CD4-positive, alpha-beta T cell (primary cell): ENCODE measurements at regions not wholly inside any gene's neighbourhood (a gene's known extent, or its start where the extent isn't known, plus 50 kb on each side); places are given as distances from the start of the nearest gene placed in this dataset.

ENCODE experiments used
- ATAC-seq: fragments of 200-7000 bp; cut with Tn5 transposase; one replicate; pipeline ENCODE4 v1.10.0; 2022; ENCODE audit warnings: mild to moderate bottlenecking; ENCODE audit not compliant: poor library complexity
- CTCF ChIA-PET: fragments of 350-600 bp; sonication (Branson Sonifier 250); formaldehyde crosslinking; loops from one replicate; lab custom pipeline; 2021; ENCODE audit warnings: antibody characterized with exemption, inconsistent platforms; lab: Charles Lee
- POLR2A ChIA-PET: fragments of 350-600 bp; sonication (Branson Sonifier 250); formaldehyde crosslinking; loops from one replicate; lab custom pipeline; 2021; ENCODE audit warnings: antibody characterized with exemption, inconsistent platforms; lab: Charles Lee
- DNase-seq, 14 experiments: peaks; one replicate each; pipeline ENCODE4 v3.0.0-alpha.2; 2013 to 2020; ENCODE audit warnings: mixed read lengths in 2 of 14
- H3K27ac ChIP-seq, 2 donors: one replicate each; pipeline versions ENCODE4 v1.5.1 to v1.7.0; 2013; ENCODE audit warnings: low read length in 2 of 2, low read depth in 1 of 2, mild to moderate bottlenecking in 1 of 2
- H3K27me3 ChIP-seq, 2 experiments: 1 replicate in 1 of 2; 2 replicates in 1 of 2; pipeline versions ENCODE4 v1.6.1 to v1.7.0; 2013; ENCODE audit warnings: low read length in 2 of 2, control low read depth in 1 of 2, mild to moderate bottlenecking in 1 of 2, moderate library complexity in 1 of 2; ENCODE audit not compliant: insufficient read depth in 2 of 2, control insufficient read depth in 1 of 2
- H3K36me3 ChIP-seq: one replicate; pipeline ENCODE4 v1.6.1; 2013; ENCODE audit warnings: low read length, control low read depth; ENCODE audit not compliant: insufficient read depth
- H3K4me1 ChIP-seq: one replicate; pipeline ENCODE4 v1.6.1; 2013; ENCODE audit warnings: low read length, control low read depth; ENCODE audit not compliant: insufficient read depth
- H3K4me3 ChIP-seq: one replicate; pipeline ENCODE4 v1.5.1; 2013; ENCODE audit warnings: mild to moderate bottlenecking, low read length, moderate library complexity
- H3K9me3 ChIP-seq, 2 experiments: 1 replicate in 1 of 2; 2 replicates in 1 of 2; pipeline versions ENCODE4 v1.6.1 to v1.7.0; 2013; ENCODE audit warnings: low read length in 2 of 2, mild to moderate bottlenecking in 2 of 2, control low read depth in 1 of 2, moderate library complexity in 1 of 2; ENCODE audit not compliant: control insufficient read depth in 1 of 2, insufficient read depth in 1 of 2
- H3K27ac Mint-ChIP-seq: one replicate; pipeline ENCODE4 v1.8.0; 2020; ENCODE audit warnings: mixed read lengths
- H3K27me3 Mint-ChIP-seq: one replicate; pipeline ENCODE4 v1.8.0; 2021; ENCODE audit warnings: mixed read lengths
- H3K36me3 Mint-ChIP-seq: one replicate; pipeline ENCODE4 v1.8.0; 2021; ENCODE audit warnings: low read depth, mixed read lengths
- H3K4me1 Mint-ChIP-seq: one replicate; pipeline ENCODE4 v1.8.0; 2021; ENCODE audit warnings: low read depth, mixed read lengths
- H3K4me3 Mint-ChIP-seq: one replicate; pipeline ENCODE4 v1.8.0; 2020; ENCODE audit warnings: mild to moderate bottlenecking, mixed read lengths
- H3K9me3 Mint-ChIP-seq: one replicate; pipeline ENCODE4 v1.8.0; 2020; ENCODE audit warnings: mixed read lengths
- intact Hi-C, 2 experiments: fragments of 100-400 bp; cut with DNase I in 1 of 2; cut with micrococcal nuclease in 1 of 2; formaldehyde crosslinking; loops; one replicate each; pipeline versions ENCODE4 v1.15.1 to v1.9.0; 2023 to 2025; cut with DNase I, micrococcal nuclease
- TF ChIP-seq, protein P1 (sequence below): fragments of 200-600 bp; IDR thresholded peaks from one replicate; pipeline ENCODE4 v1.8.0; 2022; ENCODE audit warnings: antibody characterized with exemption, mild to moderate bottlenecking

DNA sequence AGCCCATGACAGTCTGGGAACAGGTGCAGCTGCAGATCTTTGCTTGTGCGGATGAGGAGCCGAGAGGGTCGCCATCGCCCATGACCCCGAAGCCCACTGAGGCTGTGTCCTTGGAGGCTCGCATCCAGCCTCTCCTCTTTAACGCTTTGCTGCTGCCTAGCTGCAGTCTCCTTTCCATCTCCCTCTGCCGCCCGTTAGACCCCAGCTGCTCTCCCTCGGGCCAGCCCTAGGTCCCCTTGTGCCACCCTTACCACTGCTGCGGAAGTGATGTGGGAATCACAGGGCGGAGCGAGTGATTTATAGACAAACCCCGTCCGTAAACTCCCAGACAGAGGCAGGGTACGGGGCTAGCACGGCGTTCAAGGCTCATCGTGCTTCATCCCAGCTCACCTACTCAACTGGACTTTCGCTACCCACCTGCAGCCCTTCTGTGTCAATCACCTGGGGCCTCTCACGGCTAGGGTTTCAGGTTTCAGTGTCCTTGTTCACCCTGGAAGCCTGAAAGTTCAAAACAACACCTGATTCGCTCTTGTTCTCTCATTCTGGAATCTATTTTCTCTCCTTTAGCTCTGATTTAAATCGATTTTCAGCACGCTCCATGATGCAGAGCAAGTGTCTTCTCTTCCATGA, 76.1 kb downstream of the PAX1 start:
- Histone ChIP-seq H3K9me3 (peaks cover 0 to 8% of the 10 kb centered on the region in 2 experiments), H3K36me3 (no peaks in the 10 kb centered on the region), H3K4me3 (no peak overlapping the region), H3K27ac (no peak overlapping the region), H3K27me3 (no peaks in the 10 kb centered on the region), H3K4me1 (no peaks in the 10 kb centered on the region)
- TF ChIP-seq, protein P1, sequence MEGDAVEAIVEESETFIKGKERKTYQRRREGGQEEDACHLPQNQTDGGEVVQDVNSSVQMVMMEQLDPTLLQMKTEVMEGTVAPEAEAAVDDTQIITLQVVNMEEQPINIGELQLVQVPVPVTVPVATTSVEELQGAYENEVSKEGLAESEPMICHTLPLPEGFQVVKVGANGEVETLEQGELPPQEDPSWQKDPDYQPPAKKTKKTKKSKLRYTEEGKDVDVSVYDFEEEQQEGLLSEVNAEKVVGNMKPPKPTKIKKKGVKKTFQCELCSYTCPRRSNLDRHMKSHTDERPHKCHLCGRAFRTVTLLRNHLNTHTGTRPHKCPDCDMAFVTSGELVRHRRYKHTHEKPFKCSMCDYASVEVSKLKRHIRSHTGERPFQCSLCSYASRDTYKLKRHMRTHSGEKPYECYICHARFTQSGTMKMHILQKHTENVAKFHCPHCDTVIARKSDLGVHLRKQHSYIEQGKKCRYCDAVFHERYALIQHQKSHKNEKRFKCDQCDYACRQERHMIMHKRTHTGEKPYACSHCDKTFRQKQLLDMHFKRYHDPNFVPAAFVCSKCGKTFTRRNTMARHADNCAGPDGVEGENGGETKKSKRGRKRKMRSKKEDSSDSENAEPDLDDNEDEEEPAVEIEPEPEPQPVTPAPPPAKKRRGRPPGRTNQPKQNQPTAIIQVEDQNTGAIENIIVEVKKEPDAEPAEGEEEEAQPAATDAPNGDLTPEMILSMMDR, result no peak
- H3K27me3 Mint-ChIP-seq, result no peaks in the 10 kb centered on the region
- CTCF ChIA-PET, result no interaction called here
- no peak overlapping the region for H3K27ac Mint-ChIP-seq
- H3K9me3 Mint-ChIP-seq, result peaks cover 2% of the 10 kb centered on the region
- intact Hi-C loops, result no loop called here
- H3K4me3 Mint-ChIP-seq, result no peak overlapping the region
- H3K36me3 Mint-ChIP-seq, result no peaks in the 10 kb centered on the region
- ATAC-seq, result no peak
- POLR2A ChIA-PET, result no interaction called here
- H3K4me1 Mint-ChIP-seq, result no peaks in the 10 kb centered on the region
- DNase-seq, result no peak

DNA sequence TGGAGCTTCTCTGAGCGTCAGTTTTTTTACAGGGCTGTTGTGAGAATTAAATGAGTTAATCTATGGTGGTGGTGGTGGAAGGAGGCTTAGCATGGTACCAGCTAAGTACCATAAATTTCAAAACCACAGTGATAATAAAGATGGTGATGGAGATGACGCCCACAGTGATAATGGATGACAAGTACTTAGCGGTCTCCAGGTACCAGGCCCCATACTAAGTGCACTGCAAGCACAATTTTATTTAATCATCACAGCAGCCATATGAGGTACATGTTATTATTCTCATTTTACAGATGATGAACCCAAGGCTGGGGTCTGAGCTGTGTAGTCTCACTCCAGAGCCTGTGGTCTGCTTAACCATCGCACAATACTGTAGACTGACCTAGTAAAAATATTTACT, 75.1 kb downstream of the PAX1 start:
- Histone ChIP-seq H3K36me3 (no peaks in the 10 kb centered on the region), H3K9me3 (peaks cover 0 to 10% of the 10 kb centered on the region in 2 experiments), H3K27me3 (no peaks in the 10 kb centered on the region), H3K27ac (no peak overlapping the region), H3K4me1 (no peaks in the 10 kb centered on the region), H3K4me3 (no peak overlapping the region)
- no peak for DNase-seq
- H3K27me3 Mint-ChIP-seq, result no peaks in the 10 kb centered on the region
- intact Hi-C loops, result no loop called here
- H3K27ac Mint-ChIP-seq, result no peak overlapping the region
- TF ChIP-seq, protein P1, result no peak
- peaks cover 2% of the 10 kb centered on the region for H3K9me3 Mint-ChIP-seq
- no peaks in the 10 kb centered on the region for H3K4me1 Mint-ChIP-seq
- ChIA-PET CTCF (no interaction called here), POLR2A (no interaction called here)
- no peak overlapping the region for H3K4me3 Mint-ChIP-seq
- no peak for ATAC-seq
- H3K36me3 Mint-ChIP-seq, result no peaks in the 10 kb centered on the region
